IMR-90 (cell line): ENCODE measurements at regions not wholly inside any gene's neighbourhood (a gene's known extent, or its start where the extent isn't known, plus 50 kb on each side); places are given as distances from the start of the nearest gene placed in this dataset.

ENCODE experiments used
- ATAC-seq: fragments of 200-7000 bp; cut with Tn5 transposase; 2 replicates; pipeline ENCODE4 v1.9.1; 2020; ENCODE audit warnings: low read depth, mild to moderate bottlenecking, moderate library complexity
- BruUV-seq: library from RNA; stranded (reverse); fragments of 400-500 nt; replicated peaks from 2 replicates; lab custom pipeline; 2021; lab: Mats Ljungman, UMichigan
- CTCF ChIA-PET: fragments of 300-600 bp; formaldehyde crosslinking; extraction: SDS; loops from one replicate; lab custom pipeline; 2021; ENCODE audit warnings: antibody characterized with exemption; lab: Yijun Ruan, JAX
- POLR2A ChIA-PET: fragments of 300-600 bp; sonication (Branson Sonifier 250); formaldehyde crosslinking; loops from one replicate; lab custom pipeline; 2022; ENCODE audit warnings: antibody characterized with exemption; ENCODE audit not compliant: unreplicated experiment; lab: Charles Lee
- DNase-seq: peaks from one replicate; pipeline ENCODE4 v3.0.0; 2013
- H2AFZ ChIP-seq: replicated peaks from 2 replicates; pipeline ENCODE3; 2013; ENCODE audit warnings: low read length, mild to moderate bottlenecking; ENCODE audit not compliant: poor library complexity
- H2AK5ac ChIP-seq: 2 replicates; pipeline ENCODE4 v1.6.1; 2013; ENCODE audit warnings: low read depth, low read length, inconsistent platforms
- H2AK9ac ChIP-seq: replicated peaks from 2 replicates; pipeline ENCODE3; 2013; ENCODE audit warnings: mild to moderate bottlenecking, low read depth, low read length, moderate library complexity; ENCODE audit not compliant: poor library complexity
- H2BK120ac ChIP-seq: 2 replicates; pipeline ENCODE4 v1.6.1; 2013; ENCODE audit warnings: low read depth, low read length, inconsistent platforms
- H2BK15ac ChIP-seq: 3 replicates; pipeline ENCODE4 v1.6.1; 2013; ENCODE audit warnings: low read depth, low read length, inconsistent platforms
- H2BK20ac ChIP-seq: 2 replicates; pipeline ENCODE4 v1.6.1; 2013; ENCODE audit warnings: low read depth, mild to moderate bottlenecking, inconsistent platforms, low read length, moderate library complexity
- H2BK5ac ChIP-seq: 2 replicates; pipeline ENCODE4 v1.6.1; 2013; ENCODE audit warnings: mild to moderate bottlenecking, low read depth, low read length, inconsistent platforms; ENCODE audit not compliant: poor library complexity, severe bottlenecking
- H3K14ac ChIP-seq: replicated peaks from 2 replicates; pipeline ENCODE4 v1.6.1; 2013; ENCODE audit warnings: low read depth, low read length, inconsistent platforms
- H3K18ac ChIP-seq: 2 replicates; pipeline ENCODE4 v1.6.1; 2013; ENCODE audit warnings: low read depth, low read length, control low read depth
- H3K23ac ChIP-seq: 2 replicates; pipeline ENCODE4 v1.6.1; 2013; ENCODE audit warnings: low read depth, low read length, inconsistent platforms
- H3K27ac ChIP-seq: 2 replicates; pipeline ENCODE4 v1.5.1; 2013; ENCODE audit warnings: mild to moderate bottlenecking, control low read depth, low read length; ENCODE audit not compliant: insufficient read depth
- H3K27me3 ChIP-seq: 2 replicates; pipeline ENCODE4 v1.6.1; 2013; ENCODE audit warnings: low read length; ENCODE audit not compliant: control insufficient read depth, insufficient read depth
- H3K36me3 ChIP-seq: 2 replicates; pipeline ENCODE4 v1.6.1; 2013; ENCODE audit warnings: low read length, mixed read lengths; ENCODE audit not compliant: control insufficient read depth, insufficient read depth
- H3K4ac ChIP-seq: 2 replicates; pipeline ENCODE4 v1.6.1; 2013; ENCODE audit warnings: low read depth, low read length, inconsistent platforms
- H3K4me1 ChIP-seq: 2 replicates; pipeline ENCODE4 v1.6.1; 2013; ENCODE audit warnings: low read length, mixed read lengths; ENCODE audit not compliant: control insufficient read depth, insufficient read depth
- H3K4me2 ChIP-seq: 2 replicates; pipeline ENCODE4 v1.6.1; 2013; ENCODE audit warnings: low read depth, mild to moderate bottlenecking, control low read depth, low read length, moderate library complexity
- H3K4me3 ChIP-seq: 2 replicates; pipeline ENCODE4 v1.5.1; 2013; ENCODE audit warnings: low read depth, mild to moderate bottlenecking, control low read depth, low read length, moderate library complexity; ENCODE audit not compliant: insufficient read depth
- H3K56ac ChIP-seq: 2 replicates; pipeline ENCODE4 v1.6.1; 2013; ENCODE audit warnings: low read length, inconsistent platforms; ENCODE audit not compliant: insufficient read depth; ENCODE audit errors: extremely low read depth
- H3K79me1 ChIP-seq, 2 experiments: 2 replicates each; pipeline ENCODE4 v1.6.1; 2013; ENCODE audit warnings: low read length in 2 of 2, inconsistent platforms in 1 of 2, low read depth in 1 of 2
- H3K9ac ChIP-seq: 2 replicates; pipeline ENCODE4 v1.6.1; 2013; ENCODE audit warnings: low read depth, low read length, control low read depth
- H3K9me1 ChIP-seq: 2 replicates; pipeline ENCODE4 v1.6.1; 2013; ENCODE audit warnings: low read length, inconsistent platforms; ENCODE audit not compliant: insufficient read depth
- H3K9me3 ChIP-seq: 2 replicates; pipeline ENCODE4 v1.6.1; 2013; ENCODE audit warnings: low read length; ENCODE audit not compliant: control insufficient read depth, insufficient read depth
- H4K20me1 ChIP-seq: 2 replicates; pipeline ENCODE4 v1.6.1; 2013; ENCODE audit warnings: low read length, inconsistent platforms; ENCODE audit not compliant: insufficient read depth
- H4K5ac ChIP-seq: 2 replicates; pipeline ENCODE4 v1.6.1; 2013; ENCODE audit warnings: mild to moderate bottlenecking, low read depth, low read length, control low read depth
- H4K8ac ChIP-seq, 2 experiments: 2 replicates each; pipeline ENCODE4 v1.6.1; 2013; ENCODE audit warnings: low read depth in 2 of 2, low read length in 2 of 2, control low read depth in 1 of 2, inconsistent platforms in 1 of 2
- H4K91ac ChIP-seq: 2 replicates; pipeline ENCODE4 v1.6.1; 2013; ENCODE audit warnings: low read depth, low read length, inconsistent platforms; ENCODE audit not compliant: insufficient read depth
- FOS ChIP-seq: fragments of 150-350 bp; IDR thresholded peaks from 2 replicates; pipeline ENCODE4 v1.6.1; 2016; ENCODE audit warnings: low read depth, low read length
- MXI1 ChIP-seq: IDR thresholded peaks from 2 replicates; pipeline ENCODE4 v1.6.1; 2012; ENCODE audit warnings: low read depth, mild to moderate bottlenecking, low read length, moderate library complexity, borderline replicate concordance
- NFE2L2 ChIP-seq: fragments of 150-350 bp; IDR thresholded peaks from 2 replicates; pipeline ENCODE4 v1.6.1; 2016; ENCODE audit warnings: low read depth, mild to moderate bottlenecking, low read length
- RCOR1 ChIP-seq: IDR thresholded peaks from 2 replicates; pipeline ENCODE4 v1.6.1; 2012; ENCODE audit warnings: mild to moderate bottlenecking, low read length, improper control_type of control experiment; ENCODE audit not compliant: insufficient replicate concordance
- SMC3 ChIP-seq: fragments of 150-350 bp; IDR thresholded peaks from 2 replicates; pipeline ENCODE4 v1.6.1; 2016; ENCODE audit warnings: low read depth, mild to moderate bottlenecking, antibody characterized with exemption, low read length, moderate library complexity
- WGBS, 2 experiments: methylation state at CpG; one replicate each; pipeline versions ENCODE4 v1.1.5 to v1.1.7; 2013; ENCODE audit warnings: missing lambda C conversion rate in 2 of 2; ENCODE audit not compliant: insufficient read length in 1 of 2; ENCODE audit errors: extremely low coverage in 2 of 2; 5-methylcytosine and 5-hydroxymethylcytosine counted together
- dilution Hi-C: fragments of 300-500 bp; cut with HindIII; formaldehyde crosslinking; loops from one replicate; pipeline ENCODE4 v1.14.3; 2018; ENCODE audit warnings: low sequenced_read_pairs; ENCODE audit not compliant: unreplicated experiment
- in situ Hi-C: fragments of 300-500 bp; cut with MboI; formaldehyde crosslinking; loops from 3 replicates; pipeline ENCODE4 v1.14.3; 2019; ENCODE audit warnings: low sequenced_read_pairs, inconsistent platforms, mixed read lengths
- intact Hi-C: fragments of 100-400 bp; cut with micrococcal nuclease; formaldehyde crosslinking; loops from 2 replicates; pipeline ENCODE4 v1.10.0; 2022
- TF ChIP-seq, protein P1 (sequence below): fragments of 150-350 bp; IDR thresholded peaks from 2 replicates; pipeline ENCODE4 v1.6.1; 2017; ENCODE audit warnings: mild to moderate bottlenecking, antibody characterized with exemption, low read length, low read depth

GRCh38 chrX:67347145-67347544, 196.7 kb upstream of the AR start:
- in situ Hi-C loops = no loop called here
- no peak overlapping the region for H3K4me2 ChIP-seq

More at GRCh38 chrX:67347145-67347544, 196.7 kb upstream of the AR start:
- intact Hi-C loops = no loop called here
- no peaks in the 10 kb centered on the region for H3K27me3 ChIP-seq
- H3K9ac ChIP-seq = no peak overlapping the region
- H3K9me1 ChIP-seq = no peaks in the 10 kb centered on the region
- no peaks in the 10 kb centered on the region for H3K36me3 ChIP-seq
- no peak overlapping the region for H2BK5ac ChIP-seq
- no peak overlapping the region for H4K5ac ChIP-seq
- ATAC-seq (no peak), DNase-seq (no peak)
- no peak overlapping the region for H4K8ac ChIP-seq
- H3K23ac ChIP-seq = no peak overlapping the region
- no peak overlapping the region for H2AK5ac ChIP-seq
- POLR2A ChIA-PET = no interaction called here
- H3K4me1 ChIP-seq = no peaks in the 10 kb centered on the region
- H4K20me1 ChIP-seq = no peaks in the 10 kb centered on the region
- H3K79me1 ChIP-seq = no peaks in the 10 kb centered on the region
- no peak overlapping the region for H2AFZ ChIP-seq
- H2BK120ac ChIP-seq = no peak overlapping the region
- no peak overlapping the region for H3K4ac ChIP-seq
- H3K56ac ChIP-seq = no peak overlapping the region
- no peak overlapping the region for H2AK9ac ChIP-seq
- no peak overlapping the region for H2BK20ac ChIP-seq
- dilution Hi-C loops = no loop called here
- no CpG with 5 or more reads among the region's 1 CpG for WGBS, 2 experiments
- H3K4me3 ChIP-seq = no peak overlapping the region
- no peak overlapping the region for H2BK15ac ChIP-seq
- TF ChIP-seq, protein P1, sequence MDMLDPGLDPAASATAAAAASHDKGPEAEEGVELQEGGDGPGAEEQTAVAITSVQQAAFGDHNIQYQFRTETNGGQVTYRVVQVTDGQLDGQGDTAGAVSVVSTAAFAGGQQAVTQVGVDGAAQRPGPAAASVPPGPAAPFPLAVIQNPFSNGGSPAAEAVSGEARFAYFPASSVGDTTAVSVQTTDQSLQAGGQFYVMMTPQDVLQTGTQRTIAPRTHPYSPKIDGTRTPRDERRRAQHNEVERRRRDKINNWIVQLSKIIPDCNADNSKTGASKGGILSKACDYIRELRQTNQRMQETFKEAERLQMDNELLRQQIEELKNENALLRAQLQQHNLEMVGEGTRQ = no peak
- TF ChIP-seq RCOR1 (no peak), FOS (no peak), MXI1 (no peak), NFE2L2 (no peak), SMC3 (no peak)
- H3K27ac ChIP-seq = no peak overlapping the region
- BruUV-seq = no TSS peak
- CTCF ChIA-PET = no interaction called here
- no peak overlapping the region for H3K18ac ChIP-seq
- no peak overlapping the region for H4K91ac ChIP-seq
- H3K9me3 ChIP-seq = no peaks in the 10 kb centered on the region
- H3K14ac ChIP-seq = no peak overlapping the region
